Activated CD4-positive, alpha-beta memory T cell treated with anti-CD3 and anti-CD28 coated beads, Interleukin-2, amount 10 ng/mL, durations not matched to agents 7 days and 5 days (primary cell): ENCODE measurements at regions not wholly inside any gene's neighbourhood (a gene's known extent, or its start where the extent isn't known, plus 50 kb on each side); places are given as distances from the start of the nearest gene placed in this dataset.

ENCODE experiments used
- CTCF ChIA-PET: fragments of 350-600 bp; sonication (Branson Sonifier 250); formaldehyde crosslinking; loops from one replicate; lab custom pipeline; 2021; ENCODE audit warnings: antibody characterized with exemption, inconsistent platforms; lab: Charles Lee
- POLR2A ChIA-PET: fragments of 350-600 bp; sonication (Branson Sonifier 250); formaldehyde crosslinking; loops from one replicate; lab custom pipeline; 2021; ENCODE audit warnings: antibody characterized with exemption; lab: Charles Lee
- DNase-seq: peaks from one replicate; pipeline ENCODE4 v3.0.0-alpha.2; 2020
- H3K27ac Mint-ChIP-seq: one replicate; pipeline ENCODE4 v1.8.0; 2021; ENCODE audit warnings: mild to moderate bottlenecking, mixed read lengths
- H3K27me3 Mint-ChIP-seq: one replicate; pipeline ENCODE4 v1.8.0; 2021; ENCODE audit warnings: mixed read lengths
- H3K36me3 Mint-ChIP-seq: one replicate; pipeline ENCODE4 v1.8.0; 2021; ENCODE audit warnings: low read depth, mixed read lengths
- H3K4me1 Mint-ChIP-seq: one replicate; pipeline ENCODE4 v1.8.0; 2021; ENCODE audit warnings: mixed read lengths
- H3K4me3 Mint-ChIP-seq: one replicate; pipeline ENCODE4 v1.8.0; 2021; ENCODE audit warnings: mild to moderate bottlenecking, mixed read lengths
- H3K9me3 Mint-ChIP-seq: one replicate; pipeline ENCODE4 v1.8.0; 2021; ENCODE audit warnings: mixed read lengths

DNA sequence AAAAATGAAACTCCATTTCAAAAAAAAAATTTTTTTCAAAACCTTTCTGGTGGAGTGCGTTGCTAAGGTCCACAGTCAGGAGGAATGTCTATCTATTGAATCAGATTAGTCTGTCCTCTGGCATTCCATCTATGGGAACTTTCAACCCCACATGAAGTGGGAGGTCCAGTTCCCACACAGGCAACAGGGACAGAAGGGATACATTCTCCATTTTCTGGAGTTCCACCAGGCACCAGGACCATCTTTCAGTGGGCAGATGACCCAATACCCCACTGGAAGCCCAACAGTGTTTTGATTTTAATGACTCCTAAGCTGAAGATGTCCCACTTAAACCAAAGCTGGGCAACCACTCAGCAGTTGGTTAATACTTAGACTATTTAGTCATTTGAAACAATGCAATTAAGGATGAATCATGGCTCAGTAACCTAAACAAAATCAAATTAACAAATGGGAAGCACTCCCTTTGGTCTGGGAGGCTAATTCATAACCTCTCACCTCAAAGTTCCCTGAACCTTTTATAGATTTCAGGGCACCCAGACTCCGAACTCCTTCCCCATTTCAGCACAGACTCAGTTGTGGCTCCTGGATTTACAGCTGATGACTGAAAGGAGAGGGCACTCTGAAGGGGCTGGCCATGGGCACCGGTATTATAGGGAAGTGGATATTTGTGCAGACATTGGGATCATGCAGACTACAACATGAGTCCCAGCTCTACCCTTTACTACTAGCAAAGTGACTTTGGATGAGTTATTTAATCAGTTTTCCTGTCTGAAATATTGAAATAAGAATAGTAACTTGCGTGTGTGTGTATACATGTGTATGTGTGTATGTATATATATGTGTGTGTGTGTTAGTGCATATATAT lies 264.3 kb upstream of the LRTM1 start:
- ChIA-PET POLR2A (no interaction called here), CTCF (no interaction called here)
- H3K36me3 Mint-ChIP-seq = no peaks in the 10 kb centered on the region
- DNase-seq = no peak
- peaks cover 4% of the 10 kb centered on the region for H3K9me3 Mint-ChIP-seq
- no peak overlapping the region for H3K4me3 Mint-ChIP-seq
- no peaks in the 10 kb centered on the region for H3K4me1 Mint-ChIP-seq
- no peaks in the 10 kb centered on the region for H3K27me3 Mint-ChIP-seq
- H3K27ac Mint-ChIP-seq = no peak overlapping the region

DNA sequence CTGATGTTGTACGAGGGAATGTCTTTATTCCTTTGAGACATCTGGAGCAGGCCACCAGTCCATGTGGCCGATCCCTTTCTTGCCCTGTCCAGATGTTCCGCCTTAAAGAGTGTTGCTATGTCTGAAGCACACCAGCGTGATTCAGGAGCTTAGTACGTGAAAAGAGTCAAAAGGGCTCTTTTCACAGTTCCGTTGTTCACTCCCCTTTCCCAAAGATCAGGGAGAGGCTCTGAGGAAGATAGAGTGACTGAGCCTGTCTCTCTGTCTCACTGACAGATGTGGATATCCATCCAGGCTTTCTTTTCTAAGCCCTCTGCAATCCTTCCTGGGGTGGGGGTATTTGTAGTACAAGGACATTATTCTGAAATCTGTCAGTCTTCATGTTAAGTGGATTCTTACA lies 262.5 kb upstream of the LRTM1 start:
- no peak for DNase-seq
- no peaks in the 10 kb centered on the region for H3K27me3 Mint-ChIP-seq
- CTCF ChIA-PET = no interaction called here
- no peak overlapping the region for H3K4me3 Mint-ChIP-seq
- no peaks in the 10 kb centered on the region for H3K9me3 Mint-ChIP-seq
- POLR2A ChIA-PET = no interaction called here
- H3K36me3 Mint-ChIP-seq = no peaks in the 10 kb centered on the region
- H3K4me1 Mint-ChIP-seq = no peaks in the 10 kb centered on the region
- no peak overlapping the region for H3K27ac Mint-ChIP-seq

DNA sequence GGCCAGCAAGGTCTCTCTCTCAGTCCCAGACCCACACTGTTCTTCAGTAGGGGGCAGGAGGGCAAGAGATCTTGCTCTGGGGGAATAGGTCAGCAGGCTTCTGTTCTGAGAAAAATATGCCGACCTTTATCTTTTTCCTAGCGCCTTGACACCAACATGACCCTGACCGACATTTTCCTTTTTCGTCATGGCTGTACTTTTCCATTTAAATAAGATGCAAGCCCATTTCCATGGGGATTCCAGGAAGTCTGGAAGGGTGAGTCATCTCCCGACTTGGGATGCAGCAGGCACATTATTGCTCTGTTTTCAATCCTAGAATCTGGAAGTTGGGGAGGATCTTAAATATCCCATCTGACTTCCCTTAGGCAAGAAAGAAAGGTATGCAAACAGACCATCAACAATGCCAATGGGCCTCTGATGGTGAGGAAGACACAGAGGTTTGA lies 261.5 kb upstream of the LRTM1 start:
- Mint-ChIP-seq H3K9me3 (no peaks in the 10 kb centered on the region), H3K4me1 (no peaks in the 10 kb centered on the region), H3K36me3 (no peaks in the 10 kb centered on the region), H3K4me3 (no peak overlapping the region), H3K27ac (no peak overlapping the region), H3K27me3 (no peaks in the 10 kb centered on the region)
- ChIA-PET POLR2A (no interaction called here), CTCF (no interaction called here)
- DNase-seq = no peak

DNA sequence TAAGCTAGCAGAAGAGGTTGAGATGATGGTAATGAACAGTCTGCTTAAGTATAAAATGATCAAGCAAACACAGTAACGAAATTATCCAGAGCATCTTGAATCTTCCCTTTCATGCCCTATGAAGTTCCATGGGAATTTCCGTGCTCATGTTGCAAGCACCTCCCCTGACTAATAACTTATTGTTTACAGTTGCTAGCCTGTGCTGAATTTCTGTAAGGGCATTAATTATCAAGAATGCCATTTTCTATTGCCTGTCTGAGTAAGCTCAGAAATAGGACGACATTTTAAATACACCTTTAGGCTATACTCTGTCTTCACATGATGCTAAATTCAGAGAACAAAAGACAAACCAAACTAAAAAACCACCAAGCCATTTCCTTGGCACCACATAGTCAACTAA lies 257.5 kb upstream of the LRTM1 start:
- POLR2A ChIA-PET = no interaction called here
- no peaks in the 10 kb centered on the region for H3K36me3 Mint-ChIP-seq
- H3K4me3 Mint-ChIP-seq = no peak overlapping the region
- no peak overlapping the region for H3K27ac Mint-ChIP-seq
- no peaks in the 10 kb centered on the region for H3K4me1 Mint-ChIP-seq
- H3K27me3 Mint-ChIP-seq = no peaks in the 10 kb centered on the region
- DNase-seq = no peak
- no peaks in the 10 kb centered on the region for H3K9me3 Mint-ChIP-seq
- CTCF ChIA-PET = interaction anchor here (0.7 kb wide), 1 partner anchor 1070 kb away, joined by 3 read pairs; no protein-coding TSS in a partner anchor

DNA sequence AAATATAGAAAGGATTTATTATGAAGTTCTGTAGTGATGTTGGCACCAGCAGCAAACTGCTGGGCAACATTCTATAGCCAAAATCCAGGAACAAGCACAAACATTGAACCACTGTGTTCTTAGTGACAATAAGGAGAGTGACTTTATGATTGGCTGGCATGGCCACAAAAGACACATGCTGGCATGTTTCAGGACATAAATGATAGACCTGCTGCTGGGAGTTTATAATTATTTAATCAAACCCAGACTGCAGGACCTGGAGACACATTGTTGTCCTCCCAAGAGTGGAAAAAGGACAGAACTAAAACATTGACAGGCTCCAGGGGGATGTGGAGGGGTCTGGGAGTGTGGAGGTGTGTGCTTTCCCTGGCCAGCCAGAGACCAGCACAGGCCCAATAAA lies 255.3 kb upstream of the LRTM1 start:
- Mint-ChIP-seq H3K4me3 (no peak overlapping the region), H3K4me1 (no peaks in the 10 kb centered on the region), H3K27ac (no peak overlapping the region), H3K36me3 (no peaks in the 10 kb centered on the region), H3K9me3 (no peaks in the 10 kb centered on the region), H3K27me3 (no peaks in the 10 kb centered on the region)
- ChIA-PET CTCF (no interaction called here), POLR2A (no interaction called here)
- no peak for DNase-seq

DNA sequence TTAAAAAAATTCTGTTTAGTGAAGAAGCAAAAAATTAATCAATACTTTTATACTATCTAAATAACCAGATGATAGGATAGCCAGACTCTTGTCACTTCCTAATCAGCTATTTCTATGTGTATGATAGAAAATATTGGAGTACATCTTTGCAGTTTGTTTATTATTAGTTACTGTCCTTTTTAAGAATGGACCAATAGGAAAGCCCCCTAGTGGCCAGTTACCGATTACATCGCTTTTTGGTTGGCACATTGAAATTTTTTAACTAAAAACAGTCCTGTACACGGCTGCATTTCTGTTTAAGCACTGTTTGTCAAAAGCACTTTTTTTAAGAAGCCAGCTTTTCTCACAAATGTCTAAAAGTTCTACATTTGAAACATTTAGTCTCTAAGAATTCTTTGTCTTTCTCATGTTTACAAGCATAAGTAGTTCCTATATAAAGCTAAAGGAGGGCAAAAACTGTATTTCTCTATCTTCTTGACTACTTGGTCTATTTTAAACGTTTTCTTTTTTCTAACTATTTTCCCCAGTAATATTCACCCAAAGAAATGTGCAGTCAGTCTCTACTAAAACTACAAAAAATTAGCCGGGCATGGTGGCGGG lies 253.2 kb upstream of the LRTM1 start:
- Mint-ChIP-seq H3K4me1 (no peaks in the 10 kb centered on the region), H3K27me3 (no peaks in the 10 kb centered on the region), H3K27ac (no peak overlapping the region), H3K9me3 (no peaks in the 10 kb centered on the region), H3K4me3 (no peak overlapping the region), H3K36me3 (no peaks in the 10 kb centered on the region)
- POLR2A ChIA-PET = no interaction called here
- no peak for DNase-seq
- CTCF ChIA-PET = interaction anchor here (1.1 kb wide), 1 partner anchor 326 kb away, joined by 3 read pairs; no protein-coding TSS in a partner anchor

DNA sequence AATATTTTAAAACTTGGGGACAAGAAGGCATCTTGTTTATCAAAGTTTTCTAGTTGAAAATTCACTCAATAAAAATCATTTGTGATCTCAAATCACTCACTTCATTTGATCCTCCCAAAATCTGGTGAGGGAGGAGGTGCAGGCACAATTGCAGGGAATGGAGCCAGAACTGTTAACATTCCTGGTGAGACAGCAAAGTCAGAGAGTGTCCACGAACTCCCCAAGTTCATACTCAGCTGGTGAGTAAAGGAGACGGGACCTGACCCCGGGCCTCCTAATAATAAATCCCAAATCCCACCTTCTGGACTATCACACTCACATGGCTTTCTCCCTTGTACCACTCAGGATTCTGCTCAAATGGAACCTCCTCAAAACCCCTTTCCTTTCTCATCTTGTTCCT lies 252.3 kb upstream of the LRTM1 start:
- Mint-ChIP-seq H3K27me3 (no peaks in the 10 kb centered on the region), H3K9me3 (no peaks in the 10 kb centered on the region), H3K4me3 (no peak overlapping the region), H3K36me3 (no peaks in the 10 kb centered on the region), H3K4me1 (no peaks in the 10 kb centered on the region), H3K27ac (no peak overlapping the region)
- POLR2A ChIA-PET = no interaction called here
- DNase-seq = no peak
- CTCF ChIA-PET = no interaction called here

DNA sequence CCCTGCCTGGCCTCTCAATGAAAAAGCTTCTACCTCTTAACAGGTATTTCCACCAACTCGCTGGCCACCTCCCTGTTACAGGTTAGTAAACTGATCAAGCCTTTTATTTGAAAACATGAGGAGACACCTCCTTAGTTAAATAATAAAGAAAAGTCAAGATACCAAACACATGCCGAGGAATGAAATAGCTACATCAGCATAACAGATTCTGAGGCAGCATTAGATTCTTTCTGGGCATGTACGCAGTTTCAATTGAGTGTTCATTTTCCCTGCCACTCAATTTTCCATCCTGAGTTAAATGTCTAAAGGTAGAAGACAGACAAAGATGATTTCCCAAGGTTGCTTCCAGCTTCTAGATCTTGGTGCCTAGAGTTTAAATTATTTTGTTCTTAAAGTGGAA lies 250.5 kb upstream of the LRTM1 start:
- no peaks in the 10 kb centered on the region for H3K27me3 Mint-ChIP-seq
- no peak overlapping the region for H3K27ac Mint-ChIP-seq
- H3K9me3 Mint-ChIP-seq = no peaks in the 10 kb centered on the region
- no peak overlapping the region for H3K4me3 Mint-ChIP-seq
- DNase-seq = no peak
- no peaks in the 10 kb centered on the region for H3K4me1 Mint-ChIP-seq
- H3K36me3 Mint-ChIP-seq = no peaks in the 10 kb centered on the region
- ChIA-PET POLR2A (no interaction called here), CTCF (no interaction called here)

DNA sequence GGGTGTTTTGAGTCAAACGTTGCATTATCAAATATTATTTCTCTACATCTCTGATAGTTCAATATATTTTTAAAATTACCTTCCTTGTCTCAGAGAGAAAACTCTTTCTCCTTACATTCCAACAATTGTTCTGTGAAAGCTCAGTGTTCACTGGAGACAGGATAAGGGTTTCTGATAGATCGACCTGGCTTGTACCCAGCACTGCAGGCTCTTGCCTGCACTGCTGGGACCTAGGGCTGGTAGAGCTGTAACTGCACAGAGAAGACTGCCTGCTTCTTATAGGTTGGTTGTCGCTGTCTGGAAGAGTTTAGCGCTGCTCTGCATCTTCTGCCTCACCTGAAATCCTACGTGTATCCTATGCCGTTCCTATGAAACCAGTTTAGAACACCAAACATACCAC lies 249.9 kb upstream of the LRTM1 start:
- no peak for DNase-seq
- H3K27me3 Mint-ChIP-seq = no peaks in the 10 kb centered on the region
- no peaks in the 10 kb centered on the region for H3K9me3 Mint-ChIP-seq
- POLR2A ChIA-PET = no interaction called here
- CTCF ChIA-PET = no interaction called here
- no peak overlapping the region for H3K4me3 Mint-ChIP-seq
- no peaks in the 10 kb centered on the region for H3K36me3 Mint-ChIP-seq
- no peak overlapping the region for H3K27ac Mint-ChIP-seq
- no peaks in the 10 kb centered on the region for H3K4me1 Mint-ChIP-seq

DNA sequence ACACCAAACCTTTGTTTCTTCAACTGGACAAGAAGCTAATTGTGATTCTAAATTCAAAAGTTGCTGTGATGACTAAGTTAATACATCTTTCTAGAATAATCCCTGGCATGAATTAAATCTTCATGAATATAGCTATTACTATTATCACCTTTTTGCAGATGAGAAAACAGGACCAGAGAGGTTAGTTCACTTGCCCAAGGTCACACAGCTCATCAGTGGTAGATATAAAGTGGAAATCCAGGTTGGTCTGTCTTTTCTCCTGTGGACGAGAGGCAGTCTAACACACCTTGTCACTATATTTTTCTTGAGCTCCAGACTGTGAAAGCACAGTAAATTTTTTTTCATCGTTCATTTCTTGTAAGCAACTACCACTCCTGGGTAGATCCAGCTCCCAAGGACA lies 247.6 kb upstream of the LRTM1 start:
- ChIA-PET CTCF (no interaction called here), POLR2A (no interaction called here)
- Mint-ChIP-seq H3K27me3 (no peaks in the 10 kb centered on the region), H3K27ac (no peak overlapping the region), H3K36me3 (no peaks in the 10 kb centered on the region), H3K4me1 (no peaks in the 10 kb centered on the region), H3K4me3 (no peak overlapping the region), H3K9me3 (no peaks in the 10 kb centered on the region)
- DNase-seq = no peak

DNA sequence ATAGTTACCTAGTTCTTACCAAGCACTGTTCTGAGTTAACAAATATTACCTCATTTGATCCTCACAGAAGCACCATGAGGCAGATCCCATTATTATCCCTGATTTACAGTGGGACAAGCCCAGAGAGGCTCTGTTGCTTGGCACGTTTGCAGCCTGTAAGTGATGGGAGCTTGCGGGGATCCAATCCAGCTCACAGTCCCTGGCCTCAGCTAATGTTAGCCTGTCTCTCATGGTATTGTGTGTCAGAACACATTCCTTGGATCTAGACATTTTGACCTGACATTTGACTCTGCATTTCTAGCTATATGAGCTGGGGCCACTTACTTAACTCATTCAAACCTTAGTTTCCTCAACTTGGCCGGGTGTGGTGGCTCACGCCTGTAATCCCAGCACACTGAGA lies 246.9 kb upstream of the LRTM1 start:
- Mint-ChIP-seq H3K4me1 (no peaks in the 10 kb centered on the region), H3K27me3 (no peaks in the 10 kb centered on the region), H3K4me3 (no peak overlapping the region), H3K36me3 (no peaks in the 10 kb centered on the region), H3K9me3 (no peaks in the 10 kb centered on the region), H3K27ac (no peak overlapping the region)
- no peak for DNase-seq
- ChIA-PET POLR2A (no interaction called here), CTCF (no interaction called here)

DNA sequence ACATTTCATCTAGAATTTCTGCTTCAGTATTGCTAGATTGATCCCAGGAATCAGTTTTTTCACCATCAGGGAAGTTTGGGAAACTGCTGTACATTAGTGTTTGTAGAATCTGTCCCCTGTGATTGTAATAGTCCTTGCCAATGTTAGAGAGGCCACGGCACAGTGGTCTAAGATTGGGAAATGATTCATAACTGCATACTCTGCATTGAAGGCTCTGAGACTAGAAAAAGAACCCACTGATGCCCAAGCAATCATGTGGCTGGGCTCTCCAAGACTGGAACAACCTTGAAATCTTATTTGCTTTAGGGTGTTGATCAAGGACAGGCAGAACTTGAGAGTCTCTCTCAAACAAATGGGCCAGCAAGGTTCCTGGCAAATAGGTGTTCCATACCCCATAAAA lies 245.6 kb upstream of the LRTM1 start:
- Mint-ChIP-seq H3K9me3 (no peaks in the 10 kb centered on the region), H3K4me3 (no peak overlapping the region), H3K4me1 (no peaks in the 10 kb centered on the region), H3K36me3 (no peaks in the 10 kb centered on the region), H3K27me3 (no peaks in the 10 kb centered on the region), H3K27ac (no peak overlapping the region)
- CTCF ChIA-PET = no interaction called here
- DNase-seq = no peak
- POLR2A ChIA-PET = no interaction called here

DNA sequence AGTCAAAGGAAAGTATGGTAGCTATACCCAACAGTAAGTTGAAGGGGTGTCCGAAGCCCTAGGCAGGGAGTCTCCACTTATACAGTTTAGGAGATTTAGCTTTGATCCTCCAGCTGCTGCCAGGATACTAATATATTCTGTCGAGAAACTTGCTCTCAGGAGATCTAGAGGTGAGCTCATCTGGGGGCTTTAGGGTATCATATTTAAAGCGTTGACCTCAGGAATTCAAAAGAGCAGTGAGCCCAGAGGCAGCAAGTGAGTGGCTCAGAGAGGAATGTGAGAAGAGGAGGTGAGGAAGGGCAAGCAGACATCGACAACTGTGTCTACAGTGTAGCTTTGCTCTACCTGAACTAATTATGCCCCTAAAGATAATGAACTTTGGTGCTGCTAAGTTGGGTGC lies 245.1 kb upstream of the LRTM1 start:
- CTCF ChIA-PET = no interaction called here

DNA sequence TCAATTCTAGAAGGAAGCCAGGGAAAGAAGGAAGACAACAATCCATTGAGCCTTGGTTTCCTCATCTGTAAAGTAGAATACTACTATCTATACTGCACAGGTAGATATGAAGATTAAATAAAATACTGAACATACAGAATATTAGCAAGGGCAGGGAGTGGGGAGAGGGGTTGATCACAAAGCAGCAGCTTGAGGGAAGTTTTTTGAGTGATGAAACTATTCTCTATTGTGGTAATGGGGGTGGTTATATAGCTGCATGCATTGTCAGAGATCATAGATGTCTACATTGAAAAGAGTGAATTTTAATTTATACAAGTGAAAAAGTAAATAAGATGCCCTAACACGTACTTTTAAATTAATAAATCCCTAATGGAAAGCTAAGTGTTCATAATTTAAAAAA lies 242.6 kb upstream of the LRTM1 start:
- ChIA-PET CTCF (no interaction called here), POLR2A (no interaction called here)
- Mint-ChIP-seq H3K27me3 (no peaks in the 10 kb centered on the region), H3K4me1 (no peaks in the 10 kb centered on the region), H3K9me3 (no peaks in the 10 kb centered on the region), H3K36me3 (no peaks in the 10 kb centered on the region), H3K4me3 (no peak overlapping the region), H3K27ac (no peak overlapping the region)
- no peak for DNase-seq

More for the DNA sequence above, 245.1 kb upstream of the LRTM1 start:
- Mint-ChIP-seq H3K27me3 (no peaks in the 10 kb centered on the region), H3K36me3 (no peaks in the 10 kb centered on the region), H3K27ac (no peak overlapping the region), H3K4me3 (no peak overlapping the region), H3K9me3 (no peaks in the 10 kb centered on the region), H3K4me1 (no peaks in the 10 kb centered on the region)
- no peak for DNase-seq
- POLR2A ChIA-PET = no interaction called here
